ENCODE measurements at regions not wholly inside any gene's neighbourhood (a gene's known extent, or its start where the extent isn't known, plus 50 kb on each side); places are given as distances from the start of the nearest gene placed in this dataset.

GRCh38 chr14:34368115-34368970, 93.7 kb downstream of the SPTSSA start:
- no peaks in the 10 kb centered on the region for H3K4me1 ChIP-seq (ENCODE audit: control insufficient read depth in 3 of 3, insufficient read depth in 3 of 3, low read length in 3 of 3)
- no peak overlapping the region for H3K4me3 ChIP-seq (ENCODE audit: low read length in 3 of 3)
- H3K36me3 ChIP-seq (ENCODE audit: control insufficient read depth in 3 of 3, insufficient read depth in 3 of 3, low read length in 3 of 3): no peaks in the 10 kb centered on the region
- H3K9me3 ChIP-seq (ENCODE audit: control insufficient read depth in 3 of 3, low read length in 3 of 3): no peaks in the 10 kb centered on the region
- H3K9ac ChIP-seq (ENCODE audit: low read depth in 1 of 3, low read length in 3 of 3): no peak overlapping the region
- no peaks in the 10 kb centered on the region for H3K27me3 ChIP-seq (ENCODE audit: control insufficient read depth in 3 of 3, insufficient read depth in 3 of 3, low read length in 3 of 3)
- no peak overlapping the region for H3K27ac ChIP-seq (ENCODE audit: low read depth, low read length)

- peak overlapping the region in 1 of 3 donors; percentile 10 for H3K9ac ChIP-seq (ENCODE audit: low read depth in 1 of 3, low read length in 3 of 3)
- no peaks in the 10 kb centered on the region for H3K27me3 ChIP-seq (ENCODE audit: control insufficient read depth in 3 of 3, insufficient read depth in 3 of 3, low read length in 3 of 3)
- H3K9me3 ChIP-seq (ENCODE audit: control insufficient read depth in 3 of 3, low read length in 3 of 3): no peaks in the 10 kb centered on the region
- no peak overlapping the region for H3K4me3 ChIP-seq (ENCODE audit: low read length in 3 of 3)
- no peak overlapping the region for H3K27ac ChIP-seq (ENCODE audit: low read depth, low read length)
- peaks cover 0 to 3% (median 0%) of the 10 kb centered on the region in 3 donors for H3K4me1 ChIP-seq (ENCODE audit: control insufficient read depth in 3 of 3, insufficient read depth in 3 of 3, low read length in 3 of 3)
- H3K36me3 ChIP-seq (ENCODE audit: control insufficient read depth in 3 of 3, insufficient read depth in 3 of 3, low read length in 3 of 3): no peaks in the 10 kb centered on the region
Observed at GRCh38 chr14:34365309-34365915, 96.6 kb downstream of the SPTSSA start.

- Histone ChIP-seq H3K27ac (ENCODE audit: low read depth, low read length) (no peak overlapping the region), H3K4me1 (ENCODE audit: control insufficient read depth in 3 of 3, insufficient read depth in 3 of 3, low read length in 3 of 3) (peaks cover 0 to 3% (median 0%) of the 10 kb centered on the region in 3 donors)
Observed at GRCh38 chr14:34364201-34364600, 97.8 kb downstream of the SPTSSA start.

GRCh38 chr14:34363733-34364134, 98.3 kb downstream of the SPTSSA start:
- H3K4me3 ChIP-seq (ENCODE audit: low read length in 3 of 3): no peak overlapping the region
- no peaks in the 10 kb centered on the region for H3K27me3 ChIP-seq (ENCODE audit: control insufficient read depth in 3 of 3, insufficient read depth in 3 of 3, low read length in 3 of 3)
- H3K9me3 ChIP-seq (ENCODE audit: control insufficient read depth in 3 of 3, low read length in 3 of 3): no peaks in the 10 kb centered on the region
- H3K27ac ChIP-seq (ENCODE audit: low read depth, low read length): no peak overlapping the region
- H3K4me1 ChIP-seq (ENCODE audit: control insufficient read depth in 3 of 3, insufficient read depth in 3 of 3, low read length in 3 of 3): peaks cover 0 to 3% (median 0%) of the 10 kb centered on the region in 3 donors
- H3K36me3 ChIP-seq (ENCODE audit: control insufficient read depth in 3 of 3, insufficient read depth in 3 of 3, low read length in 3 of 3): no peaks in the 10 kb centered on the region
- no peak overlapping the region for H3K9ac ChIP-seq (ENCODE audit: low read depth in 1 of 3, low read length in 3 of 3)

More at GRCh38 chr14:34364201-34364600, 97.8 kb downstream of the SPTSSA start:
- Histone ChIP-seq H3K4me3 (ENCODE audit: low read length in 3 of 3) (no peak overlapping the region), H3K9ac (ENCODE audit: low read depth in 1 of 3, low read length in 3 of 3) (no peak overlapping the region), H3K36me3 (ENCODE audit: control insufficient read depth in 3 of 3, insufficient read depth in 3 of 3, low read length in 3 of 3) (no peaks in the 10 kb centered on the region), H3K27me3 (ENCODE audit: control insufficient read depth in 3 of 3, insufficient read depth in 3 of 3, low read length in 3 of 3) (no peaks in the 10 kb centered on the region), H3K9me3 (ENCODE audit: control insufficient read depth in 3 of 3, low read length in 3 of 3) (no peaks in the 10 kb centered on the region)

DNA sequence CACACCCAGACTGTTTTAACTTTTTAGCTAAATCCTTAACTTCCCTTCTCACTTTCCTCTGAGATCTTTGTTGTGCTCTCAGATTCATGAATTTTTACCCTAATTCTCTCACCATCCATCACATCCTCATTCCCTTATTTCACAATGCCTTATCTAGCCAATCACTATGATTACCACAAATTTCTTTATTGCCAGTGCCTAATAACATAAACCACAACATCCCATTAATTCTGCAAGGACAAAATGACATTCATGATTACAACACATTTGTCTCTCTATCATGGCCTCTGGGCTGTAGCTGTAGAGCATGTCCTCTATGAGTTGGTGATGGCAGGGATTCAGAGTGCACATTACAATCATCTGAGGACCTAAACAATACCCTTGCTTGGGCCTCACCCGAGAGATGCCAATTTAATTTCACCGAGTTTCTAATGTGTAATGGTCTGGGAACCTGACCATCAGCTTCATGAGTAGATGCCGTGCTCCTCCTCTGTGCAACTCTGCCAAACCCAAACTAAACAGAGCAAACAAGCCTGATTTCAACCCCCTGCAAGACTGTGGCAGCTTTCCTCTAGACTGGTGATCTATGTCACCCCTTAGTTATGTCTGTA, 99.3 kb downstream of the SPTSSA start:
- Histone ChIP-seq H3K27ac (ENCODE audit: low read depth, low read length) (no peak overlapping the region), H3K9ac (ENCODE audit: low read depth in 1 of 3, low read length in 3 of 3) (no peak overlapping the region), H3K4me3 (ENCODE audit: low read length in 3 of 3) (no peak overlapping the region), H3K4me1 (ENCODE audit: control insufficient read depth in 3 of 3, insufficient read depth in 3 of 3, low read length in 3 of 3) (peaks cover 0 to 3% (median 0%) of the 10 kb centered on the region in 3 donors), H3K9me3 (ENCODE audit: control insufficient read depth in 3 of 3, low read length in 3 of 3) (no peaks in the 10 kb centered on the region), H3K36me3 (ENCODE audit: control insufficient read depth in 3 of 3, insufficient read depth in 3 of 3, low read length in 3 of 3) (no peaks in the 10 kb centered on the region), H3K27me3 (ENCODE audit: control insufficient read depth in 3 of 3, insufficient read depth in 3 of 3, low read length in 3 of 3) (no peaks in the 10 kb centered on the region)

DNA sequence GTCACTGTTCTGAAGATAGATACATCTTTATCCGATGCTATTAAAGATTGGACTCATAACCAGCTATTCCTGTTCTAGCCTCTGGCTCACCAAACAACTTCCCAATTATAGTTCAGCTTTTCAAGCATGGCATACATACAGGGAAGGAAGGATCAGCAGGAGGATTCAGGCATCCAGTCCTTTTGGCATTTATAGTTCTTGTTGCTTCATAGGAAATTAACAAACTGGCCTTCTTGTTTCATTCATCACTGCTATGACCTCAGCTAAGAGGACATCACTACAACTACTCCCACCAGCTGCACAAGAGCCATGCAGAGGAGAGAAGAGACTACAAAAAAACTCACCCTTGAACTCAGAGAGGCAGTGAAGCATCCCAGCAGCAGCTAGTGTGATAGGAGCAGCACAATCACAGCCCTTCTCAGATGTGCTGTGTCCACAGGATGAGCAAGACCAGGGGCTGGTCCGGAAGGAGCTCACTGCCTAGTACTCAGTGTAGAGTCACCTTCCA, 100.5 kb downstream of the SPTSSA start:
- no peaks in the 10 kb centered on the region for H3K27me3 ChIP-seq (ENCODE audit: control insufficient read depth in 3 of 3, insufficient read depth in 3 of 3, low read length in 3 of 3)
- peaks cover 0 to 3% (median 0%) of the 10 kb centered on the region in 3 donors for H3K4me1 ChIP-seq (ENCODE audit: control insufficient read depth in 3 of 3, insufficient read depth in 3 of 3, low read length in 3 of 3)
- no peak overlapping the region for H3K27ac ChIP-seq (ENCODE audit: low read depth, low read length)
- H3K36me3 ChIP-seq (ENCODE audit: control insufficient read depth in 3 of 3, insufficient read depth in 3 of 3, low read length in 3 of 3): no peaks in the 10 kb centered on the region
- H3K4me3 ChIP-seq (ENCODE audit: low read length in 3 of 3): no peak overlapping the region
- H3K9ac ChIP-seq (ENCODE audit: low read depth in 1 of 3, low read length in 3 of 3): no peak overlapping the region
- H3K9me3 ChIP-seq (ENCODE audit: control insufficient read depth in 3 of 3, low read length in 3 of 3): no peaks in the 10 kb centered on the region

DNA sequence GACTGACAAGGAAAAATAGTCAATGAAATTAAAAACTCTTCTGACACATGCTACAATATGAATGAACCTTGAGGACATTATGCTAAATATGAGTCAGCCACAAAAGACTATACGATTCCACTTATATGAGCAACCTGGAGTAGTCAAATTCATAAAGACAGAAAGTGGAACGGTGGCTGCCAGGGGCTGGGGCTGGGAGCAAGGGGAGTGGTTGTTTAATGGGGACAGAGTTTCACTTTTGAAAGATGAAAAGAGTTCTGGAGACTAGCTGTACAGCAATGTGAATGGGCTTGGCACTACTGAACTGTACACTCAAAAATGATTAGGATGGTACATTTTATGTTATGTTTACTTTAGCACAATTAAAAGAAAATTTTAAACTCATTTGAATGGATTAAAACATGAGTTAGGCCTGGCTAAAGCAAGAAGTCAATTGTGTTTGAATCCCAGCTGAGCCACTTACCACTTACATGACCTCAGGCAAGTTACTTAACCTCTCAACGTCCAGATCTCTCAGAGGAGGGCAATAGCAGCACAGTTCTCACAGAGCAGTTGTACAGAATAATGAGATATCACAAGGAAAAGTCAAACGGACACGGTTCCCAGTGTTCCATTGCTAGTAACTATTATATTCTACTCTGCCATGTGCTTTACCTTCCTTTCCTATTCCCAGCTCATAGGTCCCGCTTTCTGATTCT, 102.5 kb downstream of the SPTSSA start:
- Histone ChIP-seq H3K27ac (ENCODE audit: low read depth, low read length) (no peak overlapping the region), H3K9me3 (ENCODE audit: control insufficient read depth in 3 of 3, low read length in 3 of 3) (no peaks in the 10 kb centered on the region), H3K27me3 (ENCODE audit: control insufficient read depth in 3 of 3, insufficient read depth in 3 of 3, low read length in 3 of 3) (no peaks in the 10 kb centered on the region), H3K4me3 (ENCODE audit: low read length in 3 of 3) (no peak overlapping the region), H3K9ac (ENCODE audit: low read depth in 1 of 3, low read length in 3 of 3) (no peak overlapping the region), H3K4me1 (ENCODE audit: control insufficient read depth in 3 of 3, insufficient read depth in 3 of 3, low read length in 3 of 3) (peaks cover 0 to 3% (median 0%) of the 10 kb centered on the region in 3 donors), H3K36me3 (ENCODE audit: control insufficient read depth in 3 of 3, insufficient read depth in 3 of 3, low read length in 3 of 3) (no peaks in the 10 kb centered on the region)

DNA sequence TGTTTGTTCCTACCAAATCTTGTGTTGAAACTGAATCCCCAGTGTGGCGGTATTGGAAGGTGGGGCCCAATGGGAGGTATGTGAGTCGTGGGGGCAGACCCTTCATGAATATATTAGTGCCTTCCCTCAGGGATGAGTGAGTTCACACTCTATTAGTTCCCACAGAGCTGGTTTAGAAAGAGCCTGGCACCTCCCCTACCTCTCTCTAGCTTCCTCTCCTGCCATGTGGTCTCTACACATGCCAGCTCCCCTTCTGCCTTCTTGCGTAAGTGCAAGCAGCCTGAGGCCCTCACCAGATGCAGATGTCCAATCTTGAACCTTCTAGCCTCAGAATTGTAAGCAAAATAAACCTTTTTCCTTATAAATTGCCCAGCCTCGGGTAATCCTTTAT, 105.8 kb downstream of the SPTSSA start:
- Histone ChIP-seq H3K9ac (ENCODE audit: low read depth in 1 of 3, low read length in 3 of 3) (no peak overlapping the region), H3K4me3 (ENCODE audit: low read length in 3 of 3) (no peak overlapping the region), H3K27ac (ENCODE audit: low read depth, low read length) (no peak overlapping the region), H3K36me3 (ENCODE audit: control insufficient read depth in 3 of 3, insufficient read depth in 3 of 3, low read length in 3 of 3) (no peaks in the 10 kb centered on the region), H3K4me1 (ENCODE audit: control insufficient read depth in 3 of 3, insufficient read depth in 3 of 3, low read length in 3 of 3) (peaks cover 0 to 1% (median 0%) of the 10 kb centered on the region in 3 donors), H3K27me3 (ENCODE audit: control insufficient read depth in 3 of 3, insufficient read depth in 3 of 3, low read length in 3 of 3) (no peaks in the 10 kb centered on the region), H3K9me3 (ENCODE audit: control insufficient read depth in 3 of 3, low read length in 3 of 3) (no peaks in the 10 kb centered on the region)

DNA sequence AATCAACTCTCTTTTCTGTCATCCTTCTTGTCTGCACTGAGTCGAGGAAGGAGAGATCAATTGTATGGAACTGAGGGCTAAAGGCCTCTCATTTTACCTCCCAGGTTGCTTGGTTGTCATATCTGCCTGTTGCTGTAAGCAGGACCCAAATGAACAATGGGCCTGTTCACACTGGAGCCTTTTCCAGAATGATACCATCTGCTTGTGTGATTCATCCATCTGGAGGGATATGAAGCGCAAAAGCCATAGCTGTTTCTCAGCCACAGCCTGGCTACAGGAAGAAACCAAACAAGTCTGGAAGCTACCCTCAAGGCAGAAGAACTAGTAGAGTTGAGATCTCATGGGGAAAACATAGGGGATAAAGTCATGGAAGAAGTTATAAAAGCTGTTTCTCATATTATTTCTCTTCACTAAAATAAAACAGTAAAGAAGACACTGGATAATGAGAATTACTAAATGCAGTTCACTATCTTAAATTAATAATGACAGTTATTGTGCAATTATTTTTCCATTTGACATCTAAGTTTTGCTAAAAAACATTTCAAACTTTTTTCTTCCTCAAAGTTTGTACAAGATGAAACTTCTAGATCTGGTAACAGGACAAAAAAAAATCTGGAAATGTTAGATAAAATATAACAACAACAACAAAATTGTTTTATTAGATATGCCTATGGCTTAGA, 106.3 kb downstream of the SPTSSA start:
- no peaks in the 10 kb centered on the region for H3K36me3 ChIP-seq (ENCODE audit: control insufficient read depth in 3 of 3, insufficient read depth in 3 of 3, low read length in 3 of 3)
- H3K27me3 ChIP-seq (ENCODE audit: control insufficient read depth in 3 of 3, insufficient read depth in 3 of 3, low read length in 3 of 3): no peaks in the 10 kb centered on the region
- no peak overlapping the region for H3K4me3 ChIP-seq (ENCODE audit: low read length in 3 of 3)
- H3K9me3 ChIP-seq (ENCODE audit: control insufficient read depth in 3 of 3, low read length in 3 of 3): no peaks in the 10 kb centered on the region
- H3K9ac ChIP-seq (ENCODE audit: low read depth in 1 of 3, low read length in 3 of 3): no peak overlapping the region
- no peak overlapping the region for H3K27ac ChIP-seq (ENCODE audit: low read depth, low read length)
- H3K4me1 ChIP-seq (ENCODE audit: control insufficient read depth in 3 of 3, insufficient read depth in 3 of 3, low read length in 3 of 3): no peaks in the 10 kb centered on the region
